IMR-90 (cell line): ENCODE measurements at regions not wholly inside any gene's neighbourhood (a gene's known extent, or its start where the extent isn't known, plus 50 kb on each side); places are given as distances from the start of the nearest gene placed in this dataset.

ENCODE experiments used
- ATAC-seq: fragments of 200-7000 bp; cut with Tn5 transposase; 2 replicates; pipeline ENCODE4 v1.9.1; 2020; ENCODE audit warnings: low read depth, mild to moderate bottlenecking, moderate library complexity
- BruUV-seq: library from RNA; stranded (reverse); fragments of 400-500 nt; replicated peaks from 2 replicates; lab custom pipeline; 2021; lab: Mats Ljungman, UMichigan
- CTCF ChIA-PET: fragments of 300-600 bp; formaldehyde crosslinking; extraction: SDS; loops from one replicate; lab custom pipeline; 2021; ENCODE audit warnings: antibody characterized with exemption; lab: Yijun Ruan, JAX
- POLR2A ChIA-PET: fragments of 300-600 bp; sonication (Branson Sonifier 250); formaldehyde crosslinking; loops from one replicate; lab custom pipeline; 2022; ENCODE audit warnings: antibody characterized with exemption; ENCODE audit not compliant: unreplicated experiment; lab: Charles Lee
- DNase-seq: peaks from one replicate; pipeline ENCODE4 v3.0.0; 2013
- H2AFZ ChIP-seq: replicated peaks from 2 replicates; pipeline ENCODE3; 2013; ENCODE audit warnings: low read length, mild to moderate bottlenecking; ENCODE audit not compliant: poor library complexity
- H2AK5ac ChIP-seq: 2 replicates; pipeline ENCODE4 v1.6.1; 2013; ENCODE audit warnings: low read depth, low read length, inconsistent platforms
- H2AK9ac ChIP-seq: replicated peaks from 2 replicates; pipeline ENCODE3; 2013; ENCODE audit warnings: mild to moderate bottlenecking, low read depth, low read length, moderate library complexity; ENCODE audit not compliant: poor library complexity
- H2BK120ac ChIP-seq: 2 replicates; pipeline ENCODE4 v1.6.1; 2013; ENCODE audit warnings: low read depth, low read length, inconsistent platforms
- H2BK15ac ChIP-seq: 3 replicates; pipeline ENCODE4 v1.6.1; 2013; ENCODE audit warnings: low read depth, low read length, inconsistent platforms
- H2BK20ac ChIP-seq: 2 replicates; pipeline ENCODE4 v1.6.1; 2013; ENCODE audit warnings: low read depth, mild to moderate bottlenecking, inconsistent platforms, low read length, moderate library complexity
- H2BK5ac ChIP-seq: 2 replicates; pipeline ENCODE4 v1.6.1; 2013; ENCODE audit warnings: mild to moderate bottlenecking, low read depth, low read length, inconsistent platforms; ENCODE audit not compliant: poor library complexity, severe bottlenecking
- H3K14ac ChIP-seq: replicated peaks from 2 replicates; pipeline ENCODE4 v1.6.1; 2013; ENCODE audit warnings: low read depth, low read length, inconsistent platforms
- H3K18ac ChIP-seq: 2 replicates; pipeline ENCODE4 v1.6.1; 2013; ENCODE audit warnings: low read depth, low read length, control low read depth
- H3K23ac ChIP-seq: 2 replicates; pipeline ENCODE4 v1.6.1; 2013; ENCODE audit warnings: low read depth, low read length, inconsistent platforms
- H3K27ac ChIP-seq: 2 replicates; pipeline ENCODE4 v1.5.1; 2013; ENCODE audit warnings: mild to moderate bottlenecking, control low read depth, low read length; ENCODE audit not compliant: insufficient read depth
- H3K27me3 ChIP-seq: 2 replicates; pipeline ENCODE4 v1.6.1; 2013; ENCODE audit warnings: low read length; ENCODE audit not compliant: control insufficient read depth, insufficient read depth
- H3K36me3 ChIP-seq: 2 replicates; pipeline ENCODE4 v1.6.1; 2013; ENCODE audit warnings: low read length, mixed read lengths; ENCODE audit not compliant: control insufficient read depth, insufficient read depth
- H3K4ac ChIP-seq: 2 replicates; pipeline ENCODE4 v1.6.1; 2013; ENCODE audit warnings: low read depth, low read length, inconsistent platforms
- H3K4me1 ChIP-seq: 2 replicates; pipeline ENCODE4 v1.6.1; 2013; ENCODE audit warnings: low read length, mixed read lengths; ENCODE audit not compliant: control insufficient read depth, insufficient read depth
- H3K4me2 ChIP-seq: 2 replicates; pipeline ENCODE4 v1.6.1; 2013; ENCODE audit warnings: low read depth, mild to moderate bottlenecking, control low read depth, low read length, moderate library complexity
- H3K4me3 ChIP-seq: 2 replicates; pipeline ENCODE4 v1.5.1; 2013; ENCODE audit warnings: low read depth, mild to moderate bottlenecking, control low read depth, low read length, moderate library complexity; ENCODE audit not compliant: insufficient read depth
- H3K56ac ChIP-seq: 2 replicates; pipeline ENCODE4 v1.6.1; 2013; ENCODE audit warnings: low read length, inconsistent platforms; ENCODE audit not compliant: insufficient read depth; ENCODE audit errors: extremely low read depth
- H3K79me1 ChIP-seq, 2 experiments: 2 replicates each; pipeline ENCODE4 v1.6.1; 2013; ENCODE audit warnings: low read length in 2 of 2, inconsistent platforms in 1 of 2, low read depth in 1 of 2
- H3K9ac ChIP-seq: 2 replicates; pipeline ENCODE4 v1.6.1; 2013; ENCODE audit warnings: low read depth, low read length, control low read depth
- H3K9me1 ChIP-seq: 2 replicates; pipeline ENCODE4 v1.6.1; 2013; ENCODE audit warnings: low read length, inconsistent platforms; ENCODE audit not compliant: insufficient read depth
- H3K9me3 ChIP-seq: 2 replicates; pipeline ENCODE4 v1.6.1; 2013; ENCODE audit warnings: low read length; ENCODE audit not compliant: control insufficient read depth, insufficient read depth
- H4K20me1 ChIP-seq: 2 replicates; pipeline ENCODE4 v1.6.1; 2013; ENCODE audit warnings: low read length, inconsistent platforms; ENCODE audit not compliant: insufficient read depth
- H4K5ac ChIP-seq: 2 replicates; pipeline ENCODE4 v1.6.1; 2013; ENCODE audit warnings: mild to moderate bottlenecking, low read depth, low read length, control low read depth
- H4K8ac ChIP-seq, 2 experiments: 2 replicates each; pipeline ENCODE4 v1.6.1; 2013; ENCODE audit warnings: low read depth in 2 of 2, low read length in 2 of 2, control low read depth in 1 of 2, inconsistent platforms in 1 of 2
- H4K91ac ChIP-seq: 2 replicates; pipeline ENCODE4 v1.6.1; 2013; ENCODE audit warnings: low read depth, low read length, inconsistent platforms; ENCODE audit not compliant: insufficient read depth
- NFE2L2 ChIP-seq: fragments of 150-350 bp; IDR thresholded peaks from 2 replicates; pipeline ENCODE4 v1.6.1; 2016; ENCODE audit warnings: low read depth, mild to moderate bottlenecking, low read length
- WGBS, 2 experiments: methylation state at CpG; one replicate each; pipeline versions ENCODE4 v1.1.5 to v1.1.7; 2013; ENCODE audit warnings: missing lambda C conversion rate in 2 of 2; ENCODE audit not compliant: insufficient read length in 1 of 2; ENCODE audit errors: extremely low coverage in 2 of 2; 5-methylcytosine and 5-hydroxymethylcytosine counted together
- dilution Hi-C: fragments of 300-500 bp; cut with HindIII; formaldehyde crosslinking; loops from one replicate; pipeline ENCODE4 v1.14.3; 2018; ENCODE audit warnings: low sequenced_read_pairs; ENCODE audit not compliant: unreplicated experiment
- in situ Hi-C: fragments of 300-500 bp; cut with MboI; formaldehyde crosslinking; loops from 3 replicates; pipeline ENCODE4 v1.14.3; 2019; ENCODE audit warnings: low sequenced_read_pairs, inconsistent platforms, mixed read lengths
- intact Hi-C: fragments of 100-400 bp; cut with micrococcal nuclease; formaldehyde crosslinking; loops from 2 replicates; pipeline ENCODE4 v1.10.0; 2022

DNA sequence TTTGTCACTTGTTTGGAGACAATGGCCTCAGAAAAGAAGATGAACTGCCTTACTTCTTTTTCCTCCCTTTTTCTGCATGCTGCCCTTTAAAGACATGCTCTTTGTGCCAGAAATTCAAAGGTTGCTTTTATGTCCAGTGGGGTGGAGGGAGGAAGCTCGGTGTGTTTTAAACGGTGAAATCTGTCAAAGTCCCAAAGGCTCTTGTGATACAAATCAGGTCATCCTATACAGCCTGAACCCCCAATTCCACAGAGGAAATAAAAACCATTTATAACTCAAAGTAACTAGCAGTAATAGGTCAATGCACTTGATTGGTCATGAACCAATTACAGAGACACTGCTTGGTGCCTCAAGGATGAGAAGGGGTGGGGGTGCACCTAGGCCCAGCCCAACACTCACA lies 339.3 kb upstream of the F9 start:
- dilution Hi-C loops (no loop called here), intact Hi-C loops (no loop called here), in situ Hi-C loops (no loop called here)
- Histone ChIP-seq H3K9me1 (no peaks in the 10 kb centered on the region), H3K4me3 (no peak overlapping the region), H3K9me3 (no peaks in the 10 kb centered on the region), H2BK20ac (no peak overlapping the region), H3K27me3 (peaks cover 2% of the 10 kb centered on the region; the same call in 1 of the 2 replicates), H3K4me1 (no peaks in the 10 kb centered on the region), H2BK5ac (no peak overlapping the region), H2BK120ac (no peak overlapping the region), H3K4me2 (no peak overlapping the region), H2BK15ac (no peak overlapping the region), H3K56ac (no peak overlapping the region), H4K91ac (no peak overlapping the region), H3K36me3 (no peaks in the 10 kb centered on the region), H3K23ac (no peak overlapping the region), H2AK5ac (no peak overlapping the region), H4K20me1 (no peaks in the 10 kb centered on the region), H3K18ac (no peak overlapping the region), H3K14ac (no peak overlapping the region), H4K8ac (no peak overlapping the region), H3K79me1 (no peaks in the 10 kb centered on the region), H2AFZ (no peak overlapping the region), H4K5ac (no peak overlapping the region), H2AK9ac (no peak overlapping the region), H3K4ac (no peak overlapping the region), H3K27ac (no peak overlapping the region), H3K9ac (no peak overlapping the region)
- CTCF ChIA-PET: no interaction called here
- no CpG with 5 or more reads among the region's 2 CpGs for WGBS, 2 experiments
- DNase-seq: no peak
- no peak for ATAC-seq
- no TSS peak for BruUV-seq
- no peak for TF ChIP-seq NFE2L2
- POLR2A ChIA-PET: no interaction called here
